SKM-1 treated with dmso at 0.1 percent for 144 hours (cell line): ENCODE measurements at regions not wholly inside any gene's neighbourhood (a gene's known extent, or its start where the extent isn't known, plus 50 kb on each side); places are given as distances from the start of the nearest gene placed in this dataset.
"Not testable (repeated sequence)": the region's sequence is repeated elsewhere in the genome, so short reads cannot be mapped to it uniquely, and the experiment has no call there.

Experiments
- DNase-seq: peaks from one replicate; lab custom pipeline; 2025; ENCODE audit not compliant: unreplicated experiment; lab: John Stamatoyannopoulos, UW

DNA sequence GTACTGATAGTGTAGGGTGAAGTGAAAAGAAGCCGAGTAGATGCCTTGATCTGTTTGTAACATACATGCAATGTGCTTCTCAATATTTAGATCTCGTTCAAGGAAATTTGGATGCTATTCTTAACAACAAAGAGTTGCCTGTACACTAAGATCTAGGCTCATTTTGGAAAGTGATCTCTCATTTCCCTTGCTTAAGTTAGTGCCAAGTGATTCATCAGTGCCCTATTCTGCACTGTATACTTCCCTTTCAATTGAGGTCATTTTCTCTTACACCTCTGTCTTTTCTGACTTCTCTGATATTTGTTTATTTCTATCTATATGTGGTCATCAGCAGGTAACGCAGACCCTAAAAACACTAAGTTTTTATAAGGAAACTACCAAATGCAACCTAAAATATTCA, 528.6 kb upstream of the PTPRD start:
- no peak for DNase-seq

DNA sequence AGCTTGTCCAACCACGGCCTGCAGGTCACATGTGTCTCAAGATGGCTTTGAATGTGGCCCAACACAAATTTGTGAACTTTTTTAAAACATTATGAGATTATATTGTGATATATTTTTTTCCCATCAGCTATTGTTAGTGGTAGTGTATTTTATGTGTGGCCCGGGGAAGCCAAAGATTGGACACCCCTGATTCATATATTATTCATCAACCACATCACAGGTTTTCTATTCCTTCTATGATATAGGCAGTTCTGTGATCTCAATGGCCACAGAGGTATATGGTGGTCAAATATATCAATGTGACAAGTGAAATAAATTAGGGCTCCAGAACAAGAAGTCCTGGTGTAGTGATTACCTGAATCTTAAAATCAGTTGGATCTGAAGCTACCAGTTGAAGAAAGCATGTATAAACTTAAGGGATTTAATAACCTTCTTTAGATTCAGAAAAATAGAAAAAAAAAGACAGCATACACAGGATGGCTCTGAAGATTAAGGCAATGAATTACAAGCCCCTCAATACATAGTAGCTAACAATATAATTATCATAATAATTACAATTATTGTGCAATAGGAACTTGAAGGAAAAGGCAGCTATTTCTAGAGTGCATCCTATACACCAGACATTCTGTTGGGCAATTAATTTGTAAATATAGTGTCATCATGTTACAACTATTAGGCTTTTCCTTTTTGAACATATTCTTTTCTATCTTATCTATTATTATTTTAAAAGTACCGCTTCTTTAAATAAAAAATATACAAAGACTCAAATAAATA, 530.4 kb upstream of the PTPRD start:
- DNase-seq: no peak

DNA sequence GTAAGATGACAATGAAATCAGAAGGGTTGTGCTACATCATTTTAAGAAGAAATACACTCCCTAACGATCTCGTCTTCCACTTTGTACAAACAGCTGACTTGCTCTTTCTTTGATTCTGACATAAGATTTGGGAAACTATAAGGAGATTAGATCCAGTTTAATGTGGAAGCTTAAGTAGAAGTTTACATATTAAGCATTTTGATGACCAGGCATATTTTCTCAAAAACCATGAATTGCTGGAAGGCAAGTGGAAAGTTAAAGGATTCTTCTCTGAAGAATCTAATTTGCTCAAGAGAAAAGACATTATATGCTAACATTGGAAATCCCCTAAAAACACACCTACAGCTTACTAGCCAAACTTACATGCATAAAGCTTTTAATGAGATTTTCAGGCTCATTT, 531.9 kb upstream of the PTPRD start:
- no peak for DNase-seq

DNA sequence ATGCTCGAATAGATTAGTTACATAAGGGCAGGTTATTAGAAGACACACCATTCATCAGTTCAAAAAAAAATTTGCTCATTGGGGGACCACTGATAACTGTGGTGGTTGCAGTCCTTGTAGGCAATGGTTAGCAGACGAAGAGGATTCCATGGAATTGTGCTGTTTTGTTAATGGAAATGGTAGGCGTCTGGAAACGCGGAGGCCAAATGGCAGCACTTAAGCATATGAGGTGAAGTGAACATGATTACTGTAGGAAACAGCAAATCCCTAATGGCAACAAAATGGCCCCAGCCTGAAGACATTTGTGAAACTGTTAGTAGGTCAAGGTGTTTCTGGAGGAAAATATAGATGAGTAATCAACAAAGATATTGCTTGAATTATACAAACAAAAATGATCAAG, 535.4 kb upstream of the PTPRD start:
- no peak for DNase-seq

DNA sequence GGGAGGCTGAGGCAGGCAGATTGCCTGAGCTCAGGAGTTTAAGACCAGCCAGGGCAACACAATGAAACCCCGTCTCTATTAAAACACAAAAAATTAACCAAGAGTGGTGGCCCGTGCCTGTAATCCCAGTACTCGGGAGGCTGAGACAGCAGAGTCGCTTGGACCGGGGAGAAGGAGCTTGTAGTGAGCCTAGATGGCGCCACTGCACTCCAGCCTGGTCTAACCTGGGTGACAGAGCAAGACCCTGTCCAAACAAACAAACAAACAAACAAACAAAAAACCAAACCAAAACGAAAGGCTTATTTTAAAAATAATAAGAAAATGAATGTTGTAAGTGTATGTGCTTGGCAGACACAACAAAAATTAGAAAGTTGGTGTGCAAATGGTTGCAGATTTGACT, 536.3 kb upstream of the PTPRD start:
- no peak for DNase-seq

DNA sequence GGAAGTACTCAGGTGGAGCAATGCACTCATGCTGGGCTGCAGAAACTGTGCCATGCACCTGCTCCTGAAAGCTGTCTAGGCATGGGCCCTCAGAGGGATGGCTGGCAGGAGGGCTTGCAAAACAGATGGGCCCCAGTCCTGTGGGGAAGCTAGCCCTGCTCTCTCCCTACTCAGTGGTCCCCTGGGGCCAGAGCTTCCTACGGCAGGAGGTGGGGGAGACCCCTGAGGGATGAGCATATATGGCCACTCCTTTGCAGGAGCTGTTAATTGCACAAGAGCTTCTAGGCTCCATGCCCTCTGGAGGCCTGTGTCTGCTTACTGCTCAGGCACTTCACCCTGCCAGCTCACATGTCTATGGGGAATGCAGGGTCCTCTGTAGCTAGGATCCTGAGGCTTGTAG, 545.3 kb upstream of the PTPRD start:
- no peak for DNase-seq

DNA sequence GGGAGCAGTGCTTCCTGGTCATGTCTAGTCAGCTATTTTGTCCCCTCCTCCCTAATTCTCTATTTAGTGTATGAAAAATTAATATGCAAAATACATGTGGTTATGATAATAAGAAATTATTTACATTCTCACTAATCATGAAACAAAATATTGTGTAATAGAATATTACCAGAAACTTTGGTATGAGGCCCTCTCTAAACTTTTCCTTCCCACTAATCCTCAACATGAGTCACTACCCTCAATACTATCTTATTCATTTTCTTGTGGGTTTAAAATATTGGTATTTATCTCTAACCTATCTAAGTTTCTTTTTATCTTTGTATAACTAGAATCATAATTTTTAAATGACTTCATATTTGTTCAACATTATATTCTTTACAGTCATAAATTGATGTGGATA, 545.9 kb upstream of the PTPRD start:
- DNase-seq: no peak

DNA sequence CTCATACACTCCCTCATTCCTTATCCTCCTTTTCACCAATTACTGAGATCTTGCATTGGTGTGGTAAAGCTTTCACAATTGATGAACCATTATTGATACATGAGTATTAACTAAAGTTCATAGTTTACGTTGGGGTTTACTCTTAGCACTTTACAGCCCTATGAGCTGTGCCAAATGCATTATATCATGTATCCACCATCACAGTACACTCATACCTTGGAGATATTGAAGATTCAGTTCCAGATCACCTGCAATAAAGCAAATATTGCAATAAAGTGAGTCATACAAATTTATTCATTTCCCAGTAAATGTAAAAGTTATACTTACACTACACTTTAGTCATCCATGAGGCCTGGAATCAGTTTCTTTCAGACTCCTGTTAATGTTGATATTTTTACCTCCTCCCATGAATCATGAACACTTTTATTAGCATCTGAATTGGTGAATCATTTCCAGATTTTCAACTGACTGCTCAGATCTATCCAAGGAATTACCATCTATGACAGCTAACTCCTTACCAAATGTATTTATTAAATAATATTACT, 546.6 kb upstream of the PTPRD start:
- DNase-seq: no peak

DNA sequence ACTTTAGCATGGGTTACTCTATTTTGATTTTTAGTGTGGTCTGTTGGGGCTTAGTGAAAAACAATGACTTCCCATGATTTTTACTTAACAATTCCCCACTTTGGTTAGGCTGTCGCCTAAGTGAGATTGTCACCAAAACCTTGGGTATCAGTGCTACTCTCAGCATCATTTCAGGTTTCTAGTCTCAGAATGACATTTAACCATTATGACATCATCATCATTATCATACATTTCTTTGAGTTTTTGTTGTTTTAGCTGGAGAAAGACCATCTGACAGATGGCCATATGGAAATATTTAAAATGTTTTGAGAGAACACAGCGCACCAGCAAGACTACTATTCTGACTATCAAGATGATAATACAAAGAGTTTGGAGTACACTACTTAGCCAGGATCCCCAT, 551.0 kb upstream of the PTPRD start:
- no peak for DNase-seq

DNA sequence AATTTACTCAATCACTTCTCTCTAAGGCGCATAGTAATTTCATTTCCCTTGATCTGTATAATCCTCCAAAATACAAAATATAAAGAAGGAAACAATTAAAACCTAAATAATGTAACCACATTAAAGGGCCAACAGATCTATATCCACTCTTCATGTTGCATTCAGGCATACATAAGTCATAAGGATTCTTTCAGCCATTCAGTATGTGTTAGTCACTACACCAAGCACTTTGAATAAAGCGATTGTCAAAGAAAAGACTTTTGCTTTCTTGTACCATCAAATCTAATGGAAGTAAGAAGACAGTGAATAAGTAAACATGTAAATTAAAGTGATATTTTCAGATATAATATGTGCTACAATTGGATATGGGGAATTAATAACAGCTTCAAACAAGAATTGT, 569.2 kb upstream of the PTPRD start:
- DNase-seq: no peak

DNA sequence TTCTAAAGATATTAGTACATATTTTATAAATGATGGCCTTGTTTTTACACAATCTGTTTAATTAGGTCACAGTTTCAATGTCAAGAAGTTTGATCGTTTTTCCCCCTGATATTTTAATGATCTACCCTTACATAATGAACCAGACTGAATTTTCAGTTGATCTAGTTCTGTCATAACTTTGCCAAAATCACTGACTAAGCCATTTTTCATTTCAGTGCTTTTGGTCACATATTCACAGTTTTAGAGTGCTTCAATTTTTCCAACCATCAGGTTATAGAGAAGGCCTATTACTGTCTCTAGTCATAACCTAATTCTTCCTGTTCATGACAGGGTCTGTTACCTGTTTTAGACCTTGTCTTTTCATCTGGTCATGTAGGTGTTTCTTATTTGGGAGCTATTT, 577.9 kb upstream of the PTPRD start:
- DNase-seq: no peak

DNA sequence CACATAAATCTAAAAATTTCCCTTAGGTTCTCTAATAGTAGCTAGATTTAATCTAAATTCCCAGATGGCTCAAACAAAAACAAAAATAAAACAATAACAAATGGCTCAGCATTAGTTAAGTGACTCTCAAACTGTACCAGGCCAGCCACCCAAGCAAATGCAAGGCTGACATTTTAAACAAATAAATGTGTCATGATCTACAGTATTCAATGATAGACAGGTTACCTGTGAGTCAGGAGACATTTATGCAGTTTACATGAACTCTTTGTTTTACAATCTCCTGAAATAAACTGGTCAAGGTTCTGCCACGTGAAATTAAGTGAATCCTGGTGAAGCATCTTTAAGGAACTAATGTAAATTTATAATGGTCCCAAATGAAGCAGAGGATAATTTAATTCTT, 580.2 kb upstream of the PTPRD start:
- DNase-seq: no peak

DNA sequence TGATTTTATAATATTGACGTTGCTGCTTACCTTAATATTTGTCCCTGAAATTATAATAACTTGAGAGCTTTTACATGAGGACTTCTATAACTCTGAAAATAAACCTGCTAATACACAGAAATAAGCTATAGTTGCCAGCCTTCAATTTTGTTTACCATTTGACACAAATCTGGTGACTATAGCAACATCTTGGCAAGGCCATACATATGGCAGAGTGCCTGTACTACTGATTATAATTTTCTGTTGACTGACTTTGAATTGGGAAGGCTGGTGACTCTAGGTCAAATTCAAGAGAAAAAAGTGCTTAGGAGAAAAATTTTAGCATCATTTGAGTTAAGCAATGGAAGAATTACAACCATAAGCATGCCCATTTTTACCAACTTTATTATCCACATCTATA, 581.4 kb upstream of the PTPRD start:
- no peak for DNase-seq

DNA sequence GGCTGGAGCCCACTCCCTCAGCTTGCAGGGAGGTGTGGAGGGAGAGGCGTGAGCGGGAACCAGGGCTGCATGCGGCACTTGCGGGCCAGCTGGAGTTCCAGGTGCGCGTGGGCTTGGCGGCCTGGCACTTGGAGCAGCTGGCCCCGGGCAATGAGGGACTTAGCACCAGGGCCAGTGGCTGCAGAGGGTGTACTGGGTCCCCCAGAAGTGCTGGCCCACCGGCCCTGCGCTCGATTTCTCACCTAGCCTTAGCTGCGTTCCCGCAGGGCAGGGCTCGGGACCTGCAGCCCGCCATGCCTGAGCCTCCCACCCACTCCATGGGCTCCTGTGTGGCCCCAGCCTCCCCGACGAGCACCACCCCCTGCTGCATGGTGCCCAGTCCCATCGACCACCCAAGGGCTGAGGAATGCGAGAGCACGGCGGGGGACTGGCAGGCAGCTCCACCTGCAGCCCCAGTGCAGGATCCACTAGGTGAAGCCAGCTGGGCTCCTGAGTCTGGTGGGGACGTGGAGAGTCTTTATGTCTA, 584.1 kb upstream of the PTPRD start:
- not testable (repeated sequence) for DNase-seq

DNA sequence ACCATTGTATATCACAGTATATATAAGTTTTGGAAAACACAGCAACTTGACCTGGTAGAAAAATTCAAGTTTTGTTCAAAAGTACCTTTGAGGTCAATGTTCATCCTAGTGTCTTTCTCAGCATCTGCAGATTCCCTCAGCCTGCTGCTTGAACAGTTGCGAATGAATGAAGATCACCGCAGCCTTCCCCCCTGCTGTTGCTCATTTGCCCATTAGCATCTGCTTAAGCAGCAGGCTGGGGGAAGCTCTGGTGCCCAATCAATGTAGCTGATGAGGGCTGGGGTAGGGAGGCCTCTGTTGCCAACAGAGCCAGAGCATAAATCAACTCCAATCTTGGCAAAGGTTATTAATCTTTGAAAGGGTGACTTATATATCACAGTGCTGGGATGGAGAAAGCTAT, 586.5 kb upstream of the PTPRD start:
- DNase-seq: no peak

DNA sequence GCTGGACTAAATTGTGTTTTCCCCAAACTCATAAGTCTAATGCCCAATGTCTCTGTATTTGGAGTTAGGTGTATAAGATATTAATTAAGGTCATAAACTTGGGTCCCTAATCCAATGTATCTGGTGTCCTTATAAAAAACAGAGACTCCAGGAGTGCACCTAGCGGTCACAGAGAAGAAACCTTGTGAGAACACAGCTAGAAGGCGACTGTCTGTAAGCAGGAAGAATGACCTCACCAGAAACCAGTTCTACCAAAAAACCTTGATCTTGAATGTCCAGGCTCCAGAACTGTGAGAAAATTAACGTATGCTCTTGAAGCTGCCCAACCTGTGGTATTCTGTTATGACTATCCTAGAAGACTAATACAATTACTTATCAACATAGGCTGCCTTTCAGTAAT, 591.7 kb upstream of the PTPRD start:
- DNase-seq: no peak

DNA sequence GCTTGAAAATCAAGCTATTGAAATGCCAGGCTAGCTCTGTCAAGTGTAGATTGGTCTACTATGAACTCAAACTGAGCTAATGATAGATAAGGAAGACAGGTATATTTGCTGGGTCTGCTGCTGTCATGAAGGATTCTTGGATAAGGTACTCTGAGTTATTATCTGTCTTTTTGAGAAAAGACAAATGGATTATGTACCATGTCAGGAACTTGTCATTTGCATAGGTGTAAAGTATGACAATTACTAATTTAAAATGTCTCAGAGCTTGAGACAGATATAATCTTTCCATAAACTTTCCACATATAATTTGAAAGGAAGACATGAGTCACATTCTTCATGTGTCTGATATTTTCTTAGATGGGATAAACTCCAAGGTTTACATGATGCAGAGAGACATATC, 594.1 kb upstream of the PTPRD start:
- no peak for DNase-seq

DNA sequence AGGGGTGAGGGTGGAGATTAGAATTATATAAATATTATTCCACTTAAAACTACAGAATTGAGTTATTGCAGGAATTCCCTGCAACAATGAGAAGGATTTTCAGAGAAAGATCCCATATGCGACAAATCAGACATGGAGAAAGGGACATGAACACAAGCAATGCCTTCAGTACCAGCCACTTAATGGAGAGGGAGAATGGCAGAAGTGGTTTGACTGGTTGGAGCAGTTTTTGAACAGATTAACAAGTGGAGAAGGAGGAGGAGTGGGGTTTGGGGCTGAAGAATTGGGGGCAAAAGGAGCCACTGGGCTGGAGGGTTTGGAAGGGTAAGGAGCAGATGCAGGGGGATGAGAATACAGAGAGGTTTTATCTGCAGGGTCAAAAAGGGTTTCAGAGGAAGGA, 620.9 kb upstream of the PTPRD start:
- DNase-seq: no peak

DNA sequence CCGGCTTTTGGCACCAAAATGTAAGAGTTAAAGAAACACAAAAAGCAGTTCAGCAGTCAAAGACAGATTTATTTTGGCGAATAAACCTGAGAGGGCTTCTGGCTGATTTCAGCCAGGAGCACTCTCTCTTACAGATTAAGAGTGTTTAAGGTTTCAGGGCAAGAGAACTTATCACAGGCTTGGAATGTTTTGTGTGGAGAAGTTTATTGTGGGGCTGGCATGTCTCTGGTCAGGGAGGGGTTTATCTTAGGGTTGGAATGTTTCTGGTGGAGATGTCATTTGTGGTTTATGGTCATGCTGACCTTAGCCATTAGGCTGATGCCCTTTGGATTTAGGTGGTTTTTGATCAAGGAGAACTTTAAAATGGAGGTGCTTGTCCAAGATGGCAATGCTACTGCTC, 622.3 kb upstream of the PTPRD start:
- no peak for DNase-seq

DNA sequence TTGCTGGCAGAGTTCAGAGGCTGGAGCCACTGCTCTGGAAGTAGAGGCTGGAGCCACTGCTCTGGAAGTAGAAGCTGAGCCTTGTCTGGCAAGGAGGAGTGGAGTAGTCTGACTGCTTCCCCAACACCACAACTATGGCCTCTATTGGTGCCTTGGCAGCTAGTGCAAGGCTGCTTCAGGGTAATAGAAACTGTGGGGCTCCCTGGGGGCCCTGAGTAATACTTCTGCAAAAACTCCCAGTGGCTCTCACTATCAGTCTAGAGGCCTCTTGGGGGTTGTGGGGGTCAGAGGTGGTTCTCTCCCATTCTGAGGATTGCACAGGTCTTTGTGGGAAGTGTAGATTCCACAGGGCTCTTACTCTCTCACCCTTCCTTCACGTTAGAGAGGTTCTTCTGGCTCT, 629.0 kb upstream of the PTPRD start:
- DNase-seq: no peak

DNA sequence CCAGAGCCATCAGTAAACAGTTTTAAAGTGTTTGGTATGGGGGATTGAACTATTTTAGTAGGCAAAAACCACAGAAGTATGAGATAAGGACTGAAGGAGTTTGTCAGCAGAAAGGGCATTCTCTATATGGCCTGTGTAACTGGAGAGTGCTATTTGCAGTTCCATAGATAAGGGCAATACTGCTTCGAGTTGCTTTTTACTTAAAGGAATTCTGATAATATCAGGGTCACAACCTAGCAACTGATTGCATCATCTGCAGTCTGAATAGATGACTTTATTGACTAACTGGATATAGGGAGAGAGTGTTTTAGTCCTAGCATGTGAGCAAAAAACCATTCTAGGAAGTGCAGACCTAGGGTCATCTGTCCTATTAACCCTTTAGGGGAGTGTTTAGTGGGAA, 645.2 kb upstream of the PTPRD start:
- no peak for DNase-seq

DNA sequence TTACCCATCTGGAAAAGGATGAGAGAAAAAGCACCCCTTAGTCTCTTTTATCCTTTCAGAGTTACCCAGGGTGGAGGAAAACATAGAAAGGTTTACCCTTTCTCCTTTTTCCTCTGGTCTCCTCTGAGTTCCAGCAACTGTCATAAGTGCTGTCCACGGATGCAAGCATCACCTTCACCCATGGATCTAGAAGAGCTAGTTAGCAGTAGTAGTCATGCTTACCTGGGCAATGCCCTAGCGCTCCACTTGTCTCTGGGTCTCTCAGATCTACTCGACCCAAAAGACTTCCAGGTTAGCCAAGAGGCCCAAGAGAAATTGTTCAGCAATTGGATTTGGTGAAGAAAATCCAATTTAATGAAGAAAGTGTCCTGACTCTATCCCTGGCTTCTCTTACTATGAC, 656.2 kb upstream of the PTPRD start:
- DNase-seq: no peak

DNA sequence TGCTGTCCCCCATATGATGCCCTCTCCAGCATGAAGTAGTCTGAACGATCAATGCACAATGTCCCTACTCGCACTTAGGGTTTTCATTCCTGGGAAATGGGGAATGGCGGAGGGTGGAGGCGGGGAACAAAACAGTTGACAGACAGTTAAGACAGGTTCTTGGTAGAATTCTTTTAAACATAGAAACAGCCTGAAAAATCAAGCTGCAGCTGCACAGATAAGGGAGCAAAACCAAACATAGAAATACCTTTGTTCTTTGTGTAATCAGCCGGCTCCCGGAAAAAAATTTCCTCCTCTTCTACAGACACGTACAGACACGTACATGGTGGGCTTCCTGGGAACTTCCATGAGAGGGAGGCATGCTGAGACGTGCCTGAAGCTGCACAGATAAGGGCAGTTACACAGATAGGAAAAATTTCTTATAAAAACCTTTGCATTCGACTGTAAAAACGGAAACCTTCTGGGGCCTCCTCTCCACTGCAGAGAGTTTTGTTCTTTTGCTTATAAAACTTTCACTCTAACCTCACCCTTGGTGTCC, 662.4 kb upstream of the PTPRD start:
- no peak for DNase-seq
